ENCODE measurements at regions not wholly inside any gene's neighbourhood (a gene's known extent, or its start where the extent isn't known, plus 50 kb on each side); places are given as distances from the start of the nearest gene placed in this dataset.

- no peak for DNase-seq (ENCODE audit: extremely low read depth, low read depth)
- H3K4me3 ChIP-seq (replicated peaks; ENCODE audit: low read depth, low read length), result no peak overlapping the region
- TF ChIP-seq, protein P1, sequence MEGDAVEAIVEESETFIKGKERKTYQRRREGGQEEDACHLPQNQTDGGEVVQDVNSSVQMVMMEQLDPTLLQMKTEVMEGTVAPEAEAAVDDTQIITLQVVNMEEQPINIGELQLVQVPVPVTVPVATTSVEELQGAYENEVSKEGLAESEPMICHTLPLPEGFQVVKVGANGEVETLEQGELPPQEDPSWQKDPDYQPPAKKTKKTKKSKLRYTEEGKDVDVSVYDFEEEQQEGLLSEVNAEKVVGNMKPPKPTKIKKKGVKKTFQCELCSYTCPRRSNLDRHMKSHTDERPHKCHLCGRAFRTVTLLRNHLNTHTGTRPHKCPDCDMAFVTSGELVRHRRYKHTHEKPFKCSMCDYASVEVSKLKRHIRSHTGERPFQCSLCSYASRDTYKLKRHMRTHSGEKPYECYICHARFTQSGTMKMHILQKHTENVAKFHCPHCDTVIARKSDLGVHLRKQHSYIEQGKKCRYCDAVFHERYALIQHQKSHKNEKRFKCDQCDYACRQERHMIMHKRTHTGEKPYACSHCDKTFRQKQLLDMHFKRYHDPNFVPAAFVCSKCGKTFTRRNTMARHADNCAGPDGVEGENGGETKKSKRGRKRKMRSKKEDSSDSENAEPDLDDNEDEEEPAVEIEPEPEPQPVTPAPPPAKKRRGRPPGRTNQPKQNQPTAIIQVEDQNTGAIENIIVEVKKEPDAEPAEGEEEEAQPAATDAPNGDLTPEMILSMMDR (IDR thresholded peaks at IDR 0.05; ENCODE audit: low read depth, low read length, missing control alignments), result no peak
These were observed 137.5 kb upstream of the MGMT start for GRCh38 chr10:129329385-129330055.

GRCh38 chr10:129330211-129330610 lies 136.8 kb upstream of the MGMT start:
- DNase-seq (ENCODE audit: extremely low read depth, low read depth), result no peak
- no peak overlapping the region for H3K4me3 ChIP-seq (replicated peaks; ENCODE audit: low read depth, low read length)
- TF ChIP-seq, protein P1 (IDR thresholded peaks at IDR 0.05; ENCODE audit: low read depth, low read length, missing control alignments), result no peak

DNA sequence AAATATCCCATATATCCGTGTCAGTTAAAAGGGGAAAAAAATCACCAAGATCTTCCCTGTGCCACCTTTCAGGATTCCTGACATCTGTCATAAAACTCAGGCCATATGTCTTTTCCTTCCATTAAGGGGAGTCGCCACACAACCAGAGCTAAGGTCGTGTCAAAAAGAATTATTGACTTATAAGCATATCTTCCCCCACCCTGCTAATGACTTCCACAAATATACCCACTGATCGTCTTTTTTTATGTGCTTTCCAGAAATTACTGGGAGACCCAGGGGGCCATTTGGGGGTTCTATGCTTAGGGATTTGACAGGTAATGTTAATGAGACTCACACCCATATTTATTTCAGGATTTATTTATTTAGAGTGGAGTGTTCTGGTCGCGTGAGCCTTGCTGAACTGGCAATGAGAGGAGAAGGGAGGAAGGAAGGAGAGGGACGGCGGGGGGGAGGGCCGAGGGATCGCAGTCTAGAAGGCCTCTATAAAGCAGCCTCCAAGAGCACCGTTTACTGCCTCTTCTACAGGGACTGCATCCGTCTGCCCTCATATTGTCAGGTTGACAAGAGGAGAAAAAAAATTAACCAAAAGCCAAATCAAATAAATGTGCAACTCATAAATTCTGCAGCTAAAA lies 135.7 kb upstream of the MGMT start:
- no peak for DNase-seq (ENCODE audit: extremely low read depth, low read depth)
- H3K4me3 ChIP-seq (replicated peaks; ENCODE audit: low read depth, low read length), result no peak overlapping the region
- TF ChIP-seq, protein P1 (IDR thresholded peaks at IDR 0.05; ENCODE audit: low read depth, low read length, missing control alignments), result no peak

DNA sequence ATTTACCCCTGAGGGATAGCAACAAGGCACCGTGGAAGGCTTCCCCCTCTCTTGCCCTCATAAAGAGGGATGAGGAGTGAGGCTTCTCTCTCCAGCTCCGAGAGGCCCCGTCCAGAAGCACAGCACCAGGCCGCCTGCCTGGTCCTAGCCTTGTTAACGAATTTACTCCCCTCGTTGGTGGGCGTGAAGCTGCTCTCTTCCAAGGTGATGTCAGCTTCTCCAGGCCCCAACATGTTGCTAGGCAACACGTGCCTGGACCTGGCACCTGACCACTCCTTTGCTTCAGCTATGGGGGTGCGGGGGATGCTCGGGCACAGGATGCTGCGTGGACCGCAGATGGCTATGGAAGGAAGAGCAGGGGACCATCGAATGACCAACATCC lies 135.2 kb upstream of the MGMT start:
- TF ChIP-seq, protein P1 (IDR thresholded peaks at IDR 0.05; ENCODE audit: low read depth, low read length, missing control alignments), result no peak
- DNase-seq (ENCODE audit: extremely low read depth, low read depth), result no peak
- no peak overlapping the region for H3K4me3 ChIP-seq (replicated peaks; ENCODE audit: low read depth, low read length)

DNA sequence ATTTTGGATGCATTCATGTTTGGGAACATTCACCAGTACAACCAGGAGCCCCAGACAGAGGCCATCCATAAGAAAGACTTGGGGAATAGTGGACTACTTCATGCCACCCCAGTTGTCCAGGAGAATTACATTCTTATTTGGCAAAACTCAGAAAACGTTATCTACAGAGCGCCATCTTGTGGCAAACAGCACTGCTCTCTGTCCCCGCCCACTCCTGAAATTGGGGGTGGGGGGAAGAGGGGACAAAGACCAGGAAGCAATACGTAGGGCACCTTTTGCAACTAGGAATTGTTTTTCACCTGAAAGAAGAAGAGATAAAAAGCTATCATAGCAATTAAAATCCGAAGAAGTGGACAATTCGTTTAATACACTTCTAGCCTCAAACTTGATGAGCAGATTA lies 134.6 kb upstream of the MGMT start:
- no peak for DNase-seq (ENCODE audit: extremely low read depth, low read depth)
- no peak overlapping the region for H3K4me3 ChIP-seq (replicated peaks; ENCODE audit: low read depth, low read length)
- TF ChIP-seq, protein P1 (IDR thresholded peaks at IDR 0.05; ENCODE audit: low read depth, low read length, missing control alignments), result peak; percentile 2

DNA sequence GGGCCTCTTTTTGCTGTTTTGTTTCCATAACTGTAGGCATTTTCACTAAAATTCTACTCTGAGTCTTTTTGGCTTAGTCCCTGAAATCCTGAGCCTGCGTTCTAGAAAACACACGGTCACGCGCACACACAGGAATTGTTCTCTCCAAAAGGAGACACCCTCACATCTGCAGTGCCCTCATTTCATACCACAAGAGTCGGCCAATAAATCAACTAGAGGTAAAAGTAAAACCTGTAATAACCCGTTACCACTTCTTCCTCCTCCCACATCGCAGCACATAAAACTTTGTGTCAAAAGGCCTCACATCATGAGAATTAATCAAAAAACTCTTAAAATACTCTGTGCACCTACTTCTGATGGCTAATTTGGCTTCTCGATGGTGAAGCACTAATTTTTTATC lies 133.3 kb upstream of the MGMT start:
- H3K4me3 ChIP-seq (replicated peaks; ENCODE audit: low read depth, low read length), result no peak overlapping the region
- DNase-seq (ENCODE audit: extremely low read depth, low read depth), result no peak
- TF ChIP-seq, protein P1 (IDR thresholded peaks at IDR 0.05; ENCODE audit: low read depth, low read length, missing control alignments), result no peak

All from HFF-Myc (cell line).